Epithelial cell of proximal tubule (primary cell): ENCODE measurements at regions not wholly inside any gene's neighbourhood (a gene's known extent, or its start where the extent isn't known, plus 50 kb on each side); places are given as distances from the start of the nearest gene placed in this dataset.

ENCODE experiments used
- DNase-seq: peaks from one replicate; pipeline ENCODE4 v3.0.0-alpha.2; 2011; ENCODE audit warnings: low read depth
- H3K4me3 ChIP-seq: 2 replicates; pipeline ENCODE4 v1.5.1; 2011; ENCODE audit warnings: low read depth, mild to moderate bottlenecking, low read length
- CTCF ChIP-seq: conservative IDR thresholded peaks from 2 replicates; pipeline ENCODE4 v1.5.1; 2012; ENCODE audit warnings: low read depth, mild to moderate bottlenecking, low read length

GRCh38 chr3:168424059-168424734 lies 328.5 kb upstream of the GOLIM4 start:
- DNase-seq, result no peak
- no peak for TF ChIP-seq CTCF
- H3K4me3 ChIP-seq, result no peak overlapping the region

- no peak overlapping the region for H3K4me3 ChIP-seq
- no peak for DNase-seq
- TF ChIP-seq CTCF, result no peak
These were observed 327.1 kb upstream of the GOLIM4 start for GRCh38 chr3:168422843-168423242.

DNA sequence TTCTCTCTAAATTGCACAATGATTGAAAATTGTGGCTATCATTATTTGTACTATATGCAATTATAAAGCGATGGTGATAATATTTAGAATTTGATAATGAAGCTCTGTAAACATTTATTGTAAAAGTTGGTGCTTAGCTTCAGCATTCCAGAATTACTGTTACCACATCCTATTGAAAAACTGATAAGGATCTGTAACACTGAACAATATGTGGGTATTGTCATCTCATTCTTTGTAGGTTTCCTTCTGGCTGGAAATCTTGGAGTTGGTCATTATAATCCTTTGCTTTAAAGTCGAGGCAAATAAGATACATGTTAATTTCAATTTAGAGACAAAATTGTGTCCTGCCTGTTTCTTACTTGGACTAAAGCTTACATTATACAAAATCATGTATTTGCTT lies 323.4 kb upstream of the GOLIM4 start:
- DNase-seq, result no peak
- no peak for TF ChIP-seq CTCF
- no peak overlapping the region for H3K4me3 ChIP-seq

DNA sequence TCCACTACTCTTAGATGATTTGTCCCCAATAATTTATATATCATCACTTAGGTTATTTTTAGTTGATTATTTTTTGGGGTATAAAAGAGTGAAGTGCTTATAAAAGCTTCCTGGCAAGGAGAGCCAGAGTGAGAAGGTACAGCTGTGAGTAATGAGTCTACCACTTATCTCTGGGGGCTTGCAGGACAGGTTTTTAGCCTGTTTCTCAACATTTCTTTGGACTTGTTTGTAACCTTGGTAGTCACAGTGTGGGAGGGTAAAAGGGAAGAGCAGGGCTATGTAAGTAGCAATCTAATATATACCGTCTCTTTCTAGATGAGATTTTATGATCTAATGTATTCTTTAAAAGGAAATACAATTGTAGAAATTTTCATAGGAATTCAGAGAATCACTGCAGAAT lies 321.3 kb upstream of the GOLIM4 start:
- no peak for TF ChIP-seq CTCF
- no peak overlapping the region for H3K4me3 ChIP-seq
- no peak for DNase-seq

DNA sequence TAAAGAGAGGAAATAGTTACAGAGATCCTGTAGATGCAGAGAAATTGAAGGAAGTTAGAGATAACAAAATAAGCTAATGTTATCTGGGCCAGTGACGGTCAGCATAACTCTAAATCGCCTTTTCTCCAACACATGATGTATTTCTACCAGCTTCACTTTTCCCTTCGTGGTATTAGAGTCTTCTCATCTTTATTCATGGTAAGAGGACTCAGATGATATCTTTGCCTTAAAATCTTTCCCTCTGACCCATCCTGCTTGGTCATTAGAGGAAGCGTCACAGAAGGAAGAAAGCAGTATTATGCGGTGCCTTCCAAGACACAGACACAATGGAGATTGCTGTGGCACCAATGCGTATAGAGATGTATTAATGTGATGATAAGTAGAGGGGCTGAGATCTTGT lies 320.7 kb upstream of the GOLIM4 start:
- DNase-seq, result no peak
- no peak for TF ChIP-seq CTCF
- no peak overlapping the region for H3K4me3 ChIP-seq

DNA sequence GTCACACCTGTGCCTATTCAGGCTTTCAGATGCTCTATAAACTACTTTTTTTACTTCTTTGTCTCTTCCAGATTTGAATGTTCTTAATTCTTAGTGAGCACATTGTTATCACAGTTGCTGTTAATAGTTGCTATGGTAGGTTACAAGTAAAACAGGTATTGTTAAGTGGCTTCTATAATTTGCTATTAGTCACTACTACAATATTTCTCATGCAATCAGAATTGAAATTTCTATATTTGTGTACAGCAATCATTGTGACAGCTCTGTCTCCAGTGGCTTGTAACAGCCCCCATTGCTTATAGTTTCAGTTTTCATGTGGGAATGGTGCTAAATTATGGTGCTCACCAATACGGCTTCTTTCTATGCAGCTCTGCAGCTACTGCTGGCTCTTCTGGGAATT lies 318.4 kb upstream of the GOLIM4 start:
- TF ChIP-seq CTCF, result no peak
- H3K4me3 ChIP-seq, result no peak overlapping the region
- no peak for DNase-seq

- DNase-seq, result no peak
- no peak overlapping the region for H3K4me3 ChIP-seq
- no peak for TF ChIP-seq CTCF
These were observed 311.7 kb upstream of the GOLIM4 start for GRCh38 chr3:168407381-168407780.
